Keratinocyte (primary cell): ENCODE measurements at regions not wholly inside any gene's neighbourhood (a gene's known extent, or its start where the extent isn't known, plus 50 kb on each side); places are given as distances from the start of the nearest gene placed in this dataset.

Experiments
- DNase-seq: peaks from one replicate; pipeline ENCODE4 v3.0.0-alpha.2; 2011; ENCODE audit warnings: low read depth, missing footprints, low spot score
- FAIRE-seq: peaks from 2 replicates; lab custom pipeline; 2011; peaks lifted over from hg19 to GRCh38; lab: Jason Lieb, UNC
- H2AFZ ChIP-seq: 2 replicates; pipeline ENCODE4 v1.6.0; 2012; ENCODE audit warnings: low read length, control low read depth, inconsistent platforms; ENCODE audit not compliant: control insufficient read depth
- H3K27ac ChIP-seq: 2 replicates; pipeline ENCODE4 v1.5.1; 2011; ENCODE audit warnings: low read length; ENCODE audit not compliant: control insufficient read depth, insufficient read depth
- H3K27me3 ChIP-seq: 3 replicates; pipeline ENCODE4 v1.6.0; 2011; ENCODE audit warnings: low read length; ENCODE audit not compliant: control insufficient read depth, insufficient read depth; ENCODE audit errors: extremely low read depth
- H3K36me3 ChIP-seq, 2 experiments: 2 replicates in 1 of 2; 3 replicates in 1 of 2; pipeline ENCODE4 v1.5.1; 2011; ENCODE audit warnings: low read length in 2 of 2, mild to moderate bottlenecking in 1 of 2; ENCODE audit not compliant: control insufficient read depth in 2 of 2, insufficient read depth in 2 of 2; ENCODE audit errors: extremely low read depth in 1 of 2
- H3K4me1 ChIP-seq: 3 replicates; pipeline ENCODE4 v1.5.1; 2011; ENCODE audit warnings: low read length; ENCODE audit not compliant: control insufficient read depth, insufficient read depth; ENCODE audit errors: extremely low read depth
- H3K4me2 ChIP-seq: 3 replicates; pipeline ENCODE4 v1.6.0; 2011; ENCODE audit warnings: low read depth, low read length; ENCODE audit not compliant: control insufficient read depth, insufficient read depth; ENCODE audit errors: extremely low read depth
- H3K4me3 ChIP-seq, 3 experiments: fragments of 200-600 bp in 1 of 3; sonication (generic) in 1 of 3; 2 replicates in 2 of 3; 3 replicates in 1 of 3; pipeline ENCODE4 v1.5.1; 2011 to 2016; ENCODE audit warnings: low read length in 3 of 3, mild to moderate bottlenecking in 3 of 3, control low read depth in 2 of 3, inconsistent platforms in 1 of 3, low read depth in 1 of 3, mixed read lengths in 1 of 3, mixed run types in 1 of 3, moderate library complexity in 1 of 3; ENCODE audit not compliant: control insufficient read depth in 2 of 3, insufficient read depth in 2 of 3; ENCODE audit errors: extremely low read depth in 1 of 3
- H3K79me2 ChIP-seq: 2 replicates; pipeline ENCODE4 v1.6.0; 2012; ENCODE audit warnings: low read length; ENCODE audit not compliant: control insufficient read depth, insufficient read depth
- H3K9ac ChIP-seq: 3 replicates; pipeline ENCODE4 v1.6.0; 2011; ENCODE audit warnings: low read length; ENCODE audit not compliant: control insufficient read depth, insufficient read depth; ENCODE audit errors: extremely low read depth
- H3K9me1 ChIP-seq: 3 replicates; pipeline ENCODE4 v1.6.0; 2011; ENCODE audit warnings: low read length; ENCODE audit not compliant: control insufficient read depth, insufficient read depth; ENCODE audit errors: extremely low read depth
- H3K9me3 ChIP-seq: 2 replicates; pipeline ENCODE4 v1.5.1; 2012; ENCODE audit warnings: low read depth, low read length; ENCODE audit not compliant: control insufficient read depth
- H4K20me1 ChIP-seq: 3 replicates; pipeline ENCODE4 v1.6.0; 2011; ENCODE audit warnings: low read length; ENCODE audit not compliant: control insufficient read depth, insufficient read depth; ENCODE audit errors: extremely low read depth
- EZH2 ChIP-seq: IDR thresholded peaks from one replicate; pipeline ENCODE4 v1.6.1; 2012; ENCODE audit warnings: inconsistent platforms, mild to moderate bottlenecking, low read length, moderate library complexity
- dilution Hi-C: fragments of 300-500 bp; cut with MboI; formaldehyde crosslinking; loops from one replicate; pipeline ENCODE4 v1.7.0; 2020; ENCODE audit warnings: low sequenced_read_pairs; ENCODE audit not compliant: extremely low pct_ligation_motif_present
- TF ChIP-seq, protein P1 (sequence below), 3 experiments: IDR thresholded peaks in 1 of 3; conservative IDR thresholded peaks in 1 of 3; optimal IDR thresholded peaks in 1 of 3; 2 replicates in 2 of 3; 3 replicates in 1 of 3; pipeline versions ENCODE3 to v1.5.1; 2011; ENCODE audit warnings: low read length in 3 of 3, mild to moderate bottlenecking in 3 of 3, moderate library complexity in 2 of 3, control low read depth in 1 of 3, inconsistent platforms in 1 of 3; ENCODE audit not compliant: insufficient read depth in 2 of 3; ENCODE audit errors: extremely low read depth in 1 of 3

DNA sequence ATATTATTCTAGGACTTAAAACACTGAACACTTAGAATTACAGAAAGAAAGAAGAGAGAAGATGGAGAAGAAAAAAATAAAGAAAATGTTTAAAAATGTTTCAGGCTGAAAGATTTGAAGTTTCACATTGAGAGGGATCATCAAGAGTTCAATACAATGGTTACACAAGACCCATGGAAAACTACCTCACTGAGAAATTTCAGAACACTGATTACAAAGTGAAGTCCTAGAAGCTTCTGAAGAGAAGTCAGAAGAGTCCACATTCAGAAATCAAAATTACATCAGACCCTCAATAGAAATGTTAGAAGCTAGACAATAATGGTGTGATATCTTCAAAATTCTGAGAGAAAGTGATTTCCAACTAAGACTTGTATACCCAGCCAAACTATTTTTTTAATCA is 196.1 kb downstream of the MACC1 start:
- Histone ChIP-seq H4K20me1 (no peaks in the 10 kb centered on the region), H3K9me3 (no peaks in the 10 kb centered on the region), H3K4me3 (no peak overlapping the region), H3K27ac (no peak overlapping the region), H2AFZ (no peak overlapping the region), H3K9ac (no peak overlapping the region), H3K27me3 (no peaks in the 10 kb centered on the region), H3K79me2 (no peaks in the 10 kb centered on the region), H3K4me1 (no peaks in the 10 kb centered on the region), H3K9me1 (no peaks in the 10 kb centered on the region), H3K36me3 (no peaks in the 10 kb centered on the region), H3K4me2 (no peak overlapping the region)
- dilution Hi-C loops, result no loop called here
- FAIRE-seq, result no peak
- TF ChIP-seq, protein P1, sequence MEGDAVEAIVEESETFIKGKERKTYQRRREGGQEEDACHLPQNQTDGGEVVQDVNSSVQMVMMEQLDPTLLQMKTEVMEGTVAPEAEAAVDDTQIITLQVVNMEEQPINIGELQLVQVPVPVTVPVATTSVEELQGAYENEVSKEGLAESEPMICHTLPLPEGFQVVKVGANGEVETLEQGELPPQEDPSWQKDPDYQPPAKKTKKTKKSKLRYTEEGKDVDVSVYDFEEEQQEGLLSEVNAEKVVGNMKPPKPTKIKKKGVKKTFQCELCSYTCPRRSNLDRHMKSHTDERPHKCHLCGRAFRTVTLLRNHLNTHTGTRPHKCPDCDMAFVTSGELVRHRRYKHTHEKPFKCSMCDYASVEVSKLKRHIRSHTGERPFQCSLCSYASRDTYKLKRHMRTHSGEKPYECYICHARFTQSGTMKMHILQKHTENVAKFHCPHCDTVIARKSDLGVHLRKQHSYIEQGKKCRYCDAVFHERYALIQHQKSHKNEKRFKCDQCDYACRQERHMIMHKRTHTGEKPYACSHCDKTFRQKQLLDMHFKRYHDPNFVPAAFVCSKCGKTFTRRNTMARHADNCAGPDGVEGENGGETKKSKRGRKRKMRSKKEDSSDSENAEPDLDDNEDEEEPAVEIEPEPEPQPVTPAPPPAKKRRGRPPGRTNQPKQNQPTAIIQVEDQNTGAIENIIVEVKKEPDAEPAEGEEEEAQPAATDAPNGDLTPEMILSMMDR (optimal IDR thresholded peaks at IDR 0.05 in 1 of 3, IDR thresholded peaks at IDR 0.05 in 1 of 3, conservative IDR thresholded peaks at IDR 0.05 in 1 of 3; ENCODE audit: extremely low read depth in 1 of 3, insufficient read depth in 2 of 3, low read length in 3 of 3), result no peak
- TF ChIP-seq EZH2, result no peak
- DNase-seq, result no peak

DNA sequence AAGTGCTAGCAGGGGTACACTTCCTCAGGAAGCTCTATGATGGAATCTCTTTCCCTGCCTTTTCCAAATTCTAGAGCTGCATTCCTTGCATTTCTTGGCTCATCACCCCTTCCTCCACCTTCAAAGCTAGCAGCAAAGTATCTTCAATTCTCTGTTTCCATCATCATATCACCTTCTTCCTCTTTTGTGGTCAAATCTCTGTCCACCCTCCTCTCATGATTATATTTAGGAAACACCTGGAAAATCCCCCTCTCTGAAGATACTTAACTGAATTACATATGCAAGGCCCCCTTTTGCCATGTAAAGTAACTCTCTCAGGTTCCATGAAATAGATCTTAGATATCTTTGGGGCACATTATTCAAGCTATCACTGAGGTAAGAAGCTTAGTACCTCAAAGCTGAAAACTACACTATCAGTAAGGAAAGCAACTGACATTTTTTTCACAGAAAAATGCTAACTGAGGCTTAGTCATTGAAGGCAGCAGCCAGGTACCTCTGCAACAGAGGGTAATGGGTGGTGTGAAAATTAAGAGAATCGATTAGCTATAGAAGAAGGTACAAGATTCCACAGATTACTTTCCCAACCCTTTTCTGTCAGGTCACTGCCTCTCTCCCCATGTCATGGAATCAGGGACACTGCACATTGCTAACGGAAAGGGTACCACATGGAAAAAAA is 197.3 kb downstream of the MACC1 start:
- no peaks in the 10 kb centered on the region for H3K9me1 ChIP-seq
- no peak overlapping the region for H3K9ac ChIP-seq
- no peaks in the 10 kb centered on the region for H3K27me3 ChIP-seq
- H2AFZ ChIP-seq, result no peak overlapping the region
- no peaks in the 10 kb centered on the region for H3K36me3 ChIP-seq
- dilution Hi-C loops, result no loop called here
- DNase-seq, result no peak
- no peak overlapping the region for H3K4me3 ChIP-seq
- H3K4me2 ChIP-seq, result no peak overlapping the region
- H3K27ac ChIP-seq, result no peak overlapping the region
- no peak for TF ChIP-seq EZH2
- TF ChIP-seq, protein P1 (optimal IDR thresholded peaks at IDR 0.05 in 1 of 3, IDR thresholded peaks at IDR 0.05 in 1 of 3, conservative IDR thresholded peaks at IDR 0.05 in 1 of 3; ENCODE audit: extremely low read depth in 1 of 3, insufficient read depth in 2 of 3, low read length in 3 of 3), result no peak
- H4K20me1 ChIP-seq, result no peaks in the 10 kb centered on the region
- no peaks in the 10 kb centered on the region for H3K9me3 ChIP-seq
- no peak for FAIRE-seq
- no peaks in the 10 kb centered on the region for H3K4me1 ChIP-seq
- no peaks in the 10 kb centered on the region for H3K79me2 ChIP-seq
